ENCODE measurements at regions not wholly inside any gene's neighbourhood (a gene's known extent, or its start where the extent isn't known, plus 50 kb on each side); places are given as distances from the start of the nearest gene placed in this dataset.

GRCh38 chr15:62426387-62426956, 261.4 kb upstream of the C2CD4B start:
- TF ChIP-seq CTCF (conservative IDR thresholded peaks at IDR 0.05): no peak
- no peak for TF ChIP-seq ZFX (IDR thresholded peaks at IDR 0.05)
- no peak overlapping the region for H3K27ac ChIP-seq

- peak overlapping the region; percentile 21; the same call in 1 of the 2 replicates for H3K27ac ChIP-seq
- TF ChIP-seq ZFX (IDR thresholded peaks at IDR 0.05) (no peak), CTCF (conservative IDR thresholded peaks at IDR 0.05) (no peak)
Observed at GRCh38 chr15:62428259-62428658, 263.2 kb upstream of the C2CD4B start.

GRCh38 chr15:62428851-62429598, 263.9 kb upstream of the C2CD4B start:
- TF ChIP-seq ZFX (IDR thresholded peaks at IDR 0.05) (no peak), CTCF (conservative IDR thresholded peaks at IDR 0.05) (no peak)
- peak overlapping the region; percentile 21; the same call in 1 of the 2 replicates for H3K27ac ChIP-seq

- no peak overlapping the region for H3K27ac ChIP-seq
- TF ChIP-seq ZFX (IDR thresholded peaks at IDR 0.05) (no peak), CTCF (conservative IDR thresholded peaks at IDR 0.05) (no peak)
Observed at GRCh38 chr15:62430056-62430455, 265.0 kb upstream of the C2CD4B start.

- TF ChIP-seq ZFX (IDR thresholded peaks at IDR 0.05): no peak
- no peak for TF ChIP-seq CTCF (conservative IDR thresholded peaks at IDR 0.05)
Observed at GRCh38 chr15:62430552-62430951, 265.5 kb upstream of the C2CD4B start.

GRCh38 chr15:62431008-62431797, 266.1 kb upstream of the C2CD4B start:
- no peak overlapping the region for H3K27ac ChIP-seq
- TF ChIP-seq CTCF (conservative IDR thresholded peaks at IDR 0.05) (no peak), ZFX (IDR thresholded peaks at IDR 0.05) (no peak)

More at GRCh38 chr15:62430552-62430951, 265.5 kb upstream of the C2CD4B start:
- H3K27ac ChIP-seq: no peak overlapping the region

- H3K27ac ChIP-seq: no peak overlapping the region
- TF ChIP-seq CTCF (conservative IDR thresholded peaks at IDR 0.05): no peak
- no peak for TF ChIP-seq ZFX (IDR thresholded peaks at IDR 0.05)
Observed at GRCh38 chr15:62431817-62432216, 266.7 kb upstream of the C2CD4B start.
